HG03139 (cell line): ENCODE measurements at regions not wholly inside any gene's neighbourhood (a gene's known extent, or its start where the extent isn't known, plus 50 kb on each side); places are given as distances from the start of the nearest gene placed in this dataset.

Source experiments
- ATAC-seq: cut with Tn5 transposase; IDR thresholded peaks from one replicate; pipeline ENCODE4 v1.9.1; 2021; ENCODE audit not compliant: unreplicated experiment

- no peak for ATAC-seq
Observed at GRCh38 chr11:129268371-129268770, 76.2 kb upstream of the ARHGAP32 start.

- no peak for ATAC-seq
Observed at GRCh38 chr11:129267716-129268115, 75.6 kb upstream of the ARHGAP32 start.

GRCh38 chr11:129266536-129266935 is 74.4 kb upstream of the ARHGAP32 start:
- no peak for ATAC-seq

GRCh38 chr11:129265125-129265788 is 73.1 kb upstream of the ARHGAP32 start:
- no peak for ATAC-seq

- ATAC-seq = no peak
Observed at GRCh38 chr11:129264114-129264513, 72.0 kb upstream of the ARHGAP32 start.

GRCh38 chr11:129260750-129261149 is 68.6 kb upstream of the ARHGAP32 start:
- no peak for ATAC-seq

GRCh38 chr11:129259931-129260348 is 67.8 kb upstream of the ARHGAP32 start:
- ATAC-seq = no peak

- no peak for ATAC-seq
Observed at GRCh38 chr11:129258205-129258604, 66.1 kb upstream of the ARHGAP32 start.

- no peak for ATAC-seq
Observed at GRCh38 chr11:129257512-129257911, 65.4 kb upstream of the ARHGAP32 start.

GRCh38 chr11:129252621-129253020 is 60.5 kb upstream of the ARHGAP32 start:
- ATAC-seq = no peak

- no peak for ATAC-seq
Observed at GRCh38 chr11:129251067-129251466, 58.9 kb upstream of the ARHGAP32 start.

- ATAC-seq = no peak
Observed at GRCh38 chr11:129249923-129250322, 57.8 kb upstream of the ARHGAP32 start.

GRCh38 chr11:129249351-129249750 is 57.2 kb upstream of the ARHGAP32 start:
- no peak for ATAC-seq

- ATAC-seq = no peak
Observed at GRCh38 chr11:129248618-129249017, 56.5 kb upstream of the ARHGAP32 start.

GRCh38 chr11:129247135-129247534 is 55.0 kb upstream of the ARHGAP32 start:
- ATAC-seq = no peak

GRCh38 chr11:129242855-129243254 is 50.7 kb upstream of the ARHGAP32 start:
- ATAC-seq = no peak
